ENCODE measurements at regions not wholly inside any gene's neighbourhood (a gene's known extent, or its start where the extent isn't known, plus 50 kb on each side); places are given as distances from the start of the nearest gene placed in this dataset.

DNA sequence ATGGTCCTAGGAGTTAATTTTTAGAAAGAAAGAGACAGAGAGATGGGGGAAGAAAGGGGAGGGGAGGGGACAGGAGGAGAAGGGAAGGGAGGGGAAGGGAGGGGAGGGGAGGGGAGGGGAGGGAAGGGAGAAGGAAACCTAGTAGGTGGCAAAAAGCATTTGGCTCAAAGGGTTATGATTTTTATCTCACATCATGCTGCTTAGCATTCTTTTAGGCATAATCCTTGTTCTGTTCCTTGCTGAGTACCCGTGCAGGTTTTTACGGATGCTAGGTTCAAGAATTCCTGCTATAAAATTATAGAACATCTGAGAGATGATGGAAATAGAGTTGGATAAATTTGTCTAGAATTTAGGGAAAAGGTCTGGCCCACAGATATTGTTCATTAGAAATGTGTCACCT lies 132.4 kb upstream of the PRSS1 start:
- H3K4me3 ChIP-seq, result no peak overlapping the region
- TF ChIP-seq POLR2A (IDR thresholded peaks at IDR 0.05) (no peak), POLR2AphosphoS5 (IDR thresholded peaks at IDR 0.05) (no peak), EP300 (IDR thresholded peaks at IDR 0.05) (no peak)
- TF ChIP-seq, protein P1, sequence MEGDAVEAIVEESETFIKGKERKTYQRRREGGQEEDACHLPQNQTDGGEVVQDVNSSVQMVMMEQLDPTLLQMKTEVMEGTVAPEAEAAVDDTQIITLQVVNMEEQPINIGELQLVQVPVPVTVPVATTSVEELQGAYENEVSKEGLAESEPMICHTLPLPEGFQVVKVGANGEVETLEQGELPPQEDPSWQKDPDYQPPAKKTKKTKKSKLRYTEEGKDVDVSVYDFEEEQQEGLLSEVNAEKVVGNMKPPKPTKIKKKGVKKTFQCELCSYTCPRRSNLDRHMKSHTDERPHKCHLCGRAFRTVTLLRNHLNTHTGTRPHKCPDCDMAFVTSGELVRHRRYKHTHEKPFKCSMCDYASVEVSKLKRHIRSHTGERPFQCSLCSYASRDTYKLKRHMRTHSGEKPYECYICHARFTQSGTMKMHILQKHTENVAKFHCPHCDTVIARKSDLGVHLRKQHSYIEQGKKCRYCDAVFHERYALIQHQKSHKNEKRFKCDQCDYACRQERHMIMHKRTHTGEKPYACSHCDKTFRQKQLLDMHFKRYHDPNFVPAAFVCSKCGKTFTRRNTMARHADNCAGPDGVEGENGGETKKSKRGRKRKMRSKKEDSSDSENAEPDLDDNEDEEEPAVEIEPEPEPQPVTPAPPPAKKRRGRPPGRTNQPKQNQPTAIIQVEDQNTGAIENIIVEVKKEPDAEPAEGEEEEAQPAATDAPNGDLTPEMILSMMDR (IDR thresholded peaks at IDR 0.05), result no peak
- ATAC-seq (ENCODE audit: low FRiP score in 2 of 2) (no peak), DNase-seq (no peak)
- H3K36me3 ChIP-seq, result no peaks in the 10 kb centered on the region
- no peak overlapping the region for H3K27ac ChIP-seq
- H3K27me3 ChIP-seq, result no peaks in the 10 kb centered on the region
- H3K9me3 ChIP-seq, result no peaks in the 10 kb centered on the region
- H3K4me1 ChIP-seq, result peaks cover 0 to under 1% (median 0%) of the 10 kb centered on the region in 4 donors
- WGBS, 2 donors, result 77 to 79% methylated on average over 2 of the region's 2 CpGs

DNA sequence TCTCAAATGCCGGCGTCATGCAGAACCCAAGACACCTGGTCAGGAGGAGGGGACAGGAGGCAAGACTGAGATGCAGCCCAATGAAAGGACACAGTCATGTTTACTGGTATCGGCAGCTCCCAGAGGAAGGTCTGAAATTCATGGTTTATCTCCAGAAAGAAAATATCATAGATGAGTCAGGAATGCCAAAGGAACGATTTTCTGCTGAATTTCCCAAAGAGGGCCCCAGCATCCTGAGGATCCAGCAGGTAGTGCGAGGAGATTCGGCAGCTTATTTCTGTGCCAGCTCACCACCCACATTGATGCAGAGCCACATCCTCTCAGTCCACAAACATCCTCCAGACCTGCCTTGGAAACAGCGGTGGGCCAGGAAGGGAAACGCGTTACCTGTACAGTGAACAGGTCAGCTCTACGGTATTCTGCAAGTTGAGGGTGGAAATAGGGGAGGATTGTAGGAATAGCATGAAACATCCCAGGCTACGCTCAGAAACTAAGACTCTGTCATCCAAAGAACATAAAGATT lies 133.1 kb upstream of the PRSS1 start:
- no peak for ATAC-seq (ENCODE audit: low FRiP score in 2 of 2)
- Histone ChIP-seq H3K4me3 (no peak overlapping the region), H3K9me3 (no peaks in the 10 kb centered on the region), H3K27ac (no peak overlapping the region), H3K27me3 (no peaks in the 10 kb centered on the region), H3K36me3 (no peaks in the 10 kb centered on the region), H3K4me1 (peaks cover 0 to 3% (median 0%) of the 10 kb centered on the region in 4 donors)
- 66 to 68% methylated on average over 9 to 11 of the region's 11 CpGs for WGBS, 2 donors
- TF ChIP-seq, protein P1 (IDR thresholded peaks at IDR 0.05), result no peak
- TF ChIP-seq EP300 (IDR thresholded peaks at IDR 0.05) (no peak), POLR2A (IDR thresholded peaks at IDR 0.05) (no peak), POLR2AphosphoS5 (IDR thresholded peaks at IDR 0.05) (no peak)
- no peak for DNase-seq

DNA sequence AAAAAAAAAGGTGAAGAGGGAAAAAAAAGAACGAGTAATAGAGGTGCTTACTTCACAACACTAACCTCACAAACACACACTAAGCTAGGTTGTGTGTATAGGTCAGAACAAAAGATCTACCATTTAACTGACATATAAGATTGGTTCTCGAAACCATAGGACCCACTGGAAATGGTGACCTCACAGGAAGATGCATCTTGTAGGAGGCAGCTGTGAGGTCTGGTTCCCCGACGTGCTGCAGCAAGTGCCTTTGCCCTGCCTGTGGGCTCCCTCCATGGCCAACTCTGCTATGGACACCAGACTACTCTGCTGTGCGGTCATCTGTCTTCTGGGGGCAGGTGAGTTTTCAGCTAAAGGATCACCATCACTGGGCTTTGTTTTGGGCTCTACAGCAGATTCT lies 133.8 kb upstream of the PRSS1 start:
- DNase-seq (no peak), ATAC-seq (ENCODE audit: low FRiP score in 2 of 2) (no peak)
- no peaks in the 10 kb centered on the region for H3K36me3 ChIP-seq
- no peak overlapping the region for H3K27ac ChIP-seq
- H3K27me3 ChIP-seq, result no peaks in the 10 kb centered on the region
- WGBS, 2 donors, result 78 to 87% methylated on average over 4 to 5 of the region's 5 CpGs
- no peak overlapping the region for H3K4me3 ChIP-seq
- H3K4me1 ChIP-seq, result peaks cover 0 to 3% (median 0%) of the 10 kb centered on the region in 4 donors
- no peaks in the 10 kb centered on the region for H3K9me3 ChIP-seq
- no peak for TF ChIP-seq POLR2A (IDR thresholded peaks at IDR 0.05)
- no peak for TF ChIP-seq POLR2AphosphoS5 (IDR thresholded peaks at IDR 0.05)
- TF ChIP-seq EP300 (IDR thresholded peaks at IDR 0.05), result no peak
- TF ChIP-seq, protein P1 (IDR thresholded peaks at IDR 0.05), result no peak

DNA sequence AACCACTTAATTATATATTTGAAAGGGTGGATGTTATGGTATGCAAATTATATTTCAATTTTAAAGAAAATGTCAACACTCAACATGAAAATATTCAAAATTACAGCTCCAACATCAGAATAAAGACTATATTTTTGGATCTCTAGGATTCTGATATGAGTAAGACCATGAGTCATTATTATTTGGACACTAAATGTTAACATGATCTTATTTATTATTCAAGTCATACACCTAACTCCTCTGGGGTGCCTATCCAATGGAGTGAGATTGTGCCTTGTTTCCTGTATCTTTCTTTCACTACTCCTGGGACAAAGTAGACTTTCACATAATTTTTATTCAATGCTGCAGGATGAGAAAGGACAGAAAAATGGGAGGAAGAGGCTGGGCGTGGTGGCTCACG lies 135.2 kb upstream of the PRSS1 start:
- no peaks in the 10 kb centered on the region for H3K27me3 ChIP-seq
- no peaks in the 10 kb centered on the region for H3K9me3 ChIP-seq
- TF ChIP-seq, protein P1 (IDR thresholded peaks at IDR 0.05), result no peak
- TF ChIP-seq POLR2AphosphoS5 (IDR thresholded peaks at IDR 0.05), result no peak
- no peak for TF ChIP-seq EP300 (IDR thresholded peaks at IDR 0.05)
- ATAC-seq (ENCODE audit: low FRiP score in 2 of 2), result no peak
- H3K36me3 ChIP-seq, result no peaks in the 10 kb centered on the region
- H3K4me3 ChIP-seq, result no peak overlapping the region
- no peak overlapping the region for H3K27ac ChIP-seq
- no peak for DNase-seq
- WGBS, 2 donors, result 87 to 94% methylated on average over 2 of the region's 2 CpGs
- H3K4me1 ChIP-seq, result peaks cover 0 to 3% (median 0%) of the 10 kb centered on the region in 4 donors

DNA sequence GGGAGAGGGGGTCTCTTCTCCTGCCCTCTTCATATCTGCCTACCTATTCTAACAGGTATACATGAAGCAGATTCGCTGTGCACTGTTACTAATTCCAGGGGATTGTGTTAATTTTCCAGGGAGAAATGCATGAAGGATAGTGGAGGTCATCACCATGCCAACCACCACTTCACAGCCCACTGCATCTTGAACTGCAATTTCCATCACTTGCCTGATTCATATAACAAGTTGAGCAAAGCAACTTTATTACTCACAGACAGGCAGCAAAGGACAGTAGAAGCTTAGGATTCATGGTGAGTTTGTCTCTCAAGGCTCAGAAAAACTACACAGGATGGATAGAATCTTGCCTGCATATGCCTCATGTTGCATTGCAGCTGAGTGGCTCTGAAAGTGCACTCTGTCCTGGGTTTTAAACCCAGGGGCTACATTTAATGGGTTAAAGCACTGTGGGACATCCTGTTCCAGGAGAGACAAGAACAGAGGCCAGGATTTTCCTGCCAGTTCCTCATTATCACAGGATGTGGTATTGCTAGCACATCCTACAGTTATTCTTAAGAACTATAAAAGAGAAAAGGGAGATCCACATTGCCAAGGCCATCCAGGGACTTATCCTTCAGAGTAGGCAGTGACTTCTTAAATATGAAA lies 136.9 kb upstream of the PRSS1 start:
- no peak for DNase-seq
- no peaks in the 10 kb centered on the region for H3K27me3 ChIP-seq
- no peak overlapping the region for H3K4me3 ChIP-seq
- H3K4me1 ChIP-seq, result peaks cover 0 to 3% (median 0%) of the 10 kb centered on the region in 4 donors
- no peaks in the 10 kb centered on the region for H3K36me3 ChIP-seq
- no peaks in the 10 kb centered on the region for H3K9me3 ChIP-seq
- ATAC-seq (ENCODE audit: low FRiP score in 2 of 2), result no peak
- no peak overlapping the region for H3K27ac ChIP-seq
- 80 to 100% methylated on average over 1 of the region's 1 CpG for WGBS, 2 donors
- TF ChIP-seq POLR2A (IDR thresholded peaks at IDR 0.05) (no peak), EP300 (IDR thresholded peaks at IDR 0.05) (no peak), POLR2AphosphoS5 (IDR thresholded peaks at IDR 0.05) (no peak)
- TF ChIP-seq, protein P1 (IDR thresholded peaks at IDR 0.05), result no peak

All from upper lobe of left lung (tissue), 6 donors.